ENCODE measurements at regions not wholly inside any gene's neighbourhood (a gene's known extent, or its start where the extent isn't known, plus 50 kb on each side); places are given as distances from the start of the nearest gene placed in this dataset.

DNA sequence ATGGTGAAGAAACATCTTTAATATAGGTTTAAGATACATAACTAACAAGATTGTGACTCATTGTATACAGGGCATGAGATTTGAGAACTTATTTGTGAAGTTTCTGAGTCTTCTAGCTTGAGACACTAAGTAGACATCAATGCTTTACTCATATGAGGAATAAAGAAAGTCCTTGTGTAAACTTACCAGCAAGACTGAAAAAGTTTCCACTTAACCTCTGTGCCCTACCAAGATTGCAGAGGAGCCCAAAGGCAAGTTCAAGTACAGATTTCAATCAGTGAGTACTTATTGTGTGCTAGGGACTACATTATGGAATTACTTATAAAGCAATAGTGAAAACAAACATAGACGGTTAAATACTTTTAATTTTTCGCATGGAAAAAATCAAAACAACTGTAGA, 1041.2 kb upstream of the CELF4 start:
- no peak for DNase-seq (ENCODE audit: low read depth in 6 of 9, low spot score in 9 of 9)
- H3K27me3 ChIP-seq (ENCODE audit: control insufficient read depth in 2 of 2, insufficient read depth in 1 of 2, low read length in 1 of 2): no peaks in the 10 kb centered on the region
- H3K9me3 ChIP-seq (ENCODE audit: control insufficient read depth in 2 of 2, insufficient read depth in 1 of 2, low read length in 1 of 2): no peaks in the 10 kb centered on the region
- no peaks in the 10 kb centered on the region for H3K4me1 ChIP-seq (ENCODE audit: control insufficient read depth in 2 of 2, insufficient read depth in 2 of 2, low read length in 2 of 2)
- H3K4me3 ChIP-seq (ENCODE audit: low read length in 2 of 2): no peak overlapping the region
- no peaks in the 10 kb centered on the region for H3K36me3 ChIP-seq (ENCODE audit: control insufficient read depth in 2 of 2, insufficient read depth in 2 of 2, low read length in 1 of 2)
- H3K27ac ChIP-seq (ENCODE audit: low read depth in 1 of 2, low read length in 1 of 2): no peak overlapping the region
- WGBS: 96% methylated on average over 2 of the region's 2 CpGs

GRCh38 chr18:38602341-38602740, 1036.7 kb upstream of the CELF4 start:
- no peaks in the 10 kb centered on the region for H3K36me3 ChIP-seq (ENCODE audit: control insufficient read depth in 2 of 2, insufficient read depth in 2 of 2, low read length in 1 of 2)
- no peak overlapping the region for H3K27ac ChIP-seq (ENCODE audit: low read depth in 1 of 2, low read length in 1 of 2)
- peak in 1 of 9 donors; percentile 3 for DNase-seq (ENCODE audit: low read depth in 6 of 9, low spot score in 9 of 9)
- H3K4me3 ChIP-seq (ENCODE audit: low read length in 2 of 2): no peak overlapping the region
- no peaks in the 10 kb centered on the region for H3K9me3 ChIP-seq (ENCODE audit: control insufficient read depth in 2 of 2, insufficient read depth in 1 of 2, low read length in 1 of 2)
- H3K4me1 ChIP-seq (ENCODE audit: control insufficient read depth in 2 of 2, insufficient read depth in 2 of 2, low read length in 2 of 2): no peaks in the 10 kb centered on the region
- no peaks in the 10 kb centered on the region for H3K27me3 ChIP-seq (ENCODE audit: control insufficient read depth in 2 of 2, insufficient read depth in 1 of 2, low read length in 1 of 2)

GRCh38 chr18:38587571-38587970, 1022.0 kb upstream of the CELF4 start:
- Histone ChIP-seq H3K36me3 (ENCODE audit: control insufficient read depth in 2 of 2, insufficient read depth in 2 of 2, low read length in 1 of 2) (no peaks in the 10 kb centered on the region), H3K4me3 (ENCODE audit: low read length in 2 of 2) (no peak overlapping the region), H3K27ac (ENCODE audit: low read depth in 1 of 2, low read length in 1 of 2) (no peak overlapping the region), H3K4me1 (ENCODE audit: control insufficient read depth in 2 of 2, insufficient read depth in 2 of 2, low read length in 2 of 2) (no peaks in the 10 kb centered on the region), H3K9me3 (ENCODE audit: control insufficient read depth in 2 of 2, insufficient read depth in 1 of 2, low read length in 1 of 2) (no peaks in the 10 kb centered on the region), H3K27me3 (ENCODE audit: control insufficient read depth in 2 of 2, insufficient read depth in 1 of 2, low read length in 1 of 2) (no peaks in the 10 kb centered on the region)
- no peak for DNase-seq (ENCODE audit: low read depth in 6 of 9, low spot score in 9 of 9)
- 97% methylated on average over 1 of the region's 1 CpG for WGBS

DNA sequence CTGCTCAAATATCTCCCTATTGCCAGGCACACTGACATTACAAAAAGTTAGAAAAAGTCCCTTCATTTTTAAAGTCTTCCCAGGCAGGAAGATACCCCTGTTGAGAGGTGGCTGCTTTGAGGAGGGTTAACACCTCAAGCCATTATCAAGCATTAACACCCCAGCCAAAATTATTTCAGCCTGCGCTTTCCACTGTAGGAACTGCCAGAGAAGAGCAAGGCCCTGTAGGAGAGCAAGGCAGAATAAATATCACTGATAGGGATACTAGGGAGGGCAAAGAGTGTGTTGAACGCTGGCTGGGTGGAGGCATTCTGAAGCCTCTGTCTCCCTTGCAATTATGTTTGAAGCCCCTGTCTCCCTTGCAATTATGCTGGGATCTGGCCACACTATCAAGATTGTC, 1020.7 kb upstream of the CELF4 start:
- Histone ChIP-seq H3K9me3 (ENCODE audit: control insufficient read depth in 2 of 2, insufficient read depth in 1 of 2, low read length in 1 of 2) (no peaks in the 10 kb centered on the region), H3K4me3 (ENCODE audit: low read length in 2 of 2) (no peak overlapping the region), H3K27me3 (ENCODE audit: control insufficient read depth in 2 of 2, insufficient read depth in 1 of 2, low read length in 1 of 2) (no peaks in the 10 kb centered on the region), H3K4me1 (ENCODE audit: control insufficient read depth in 2 of 2, insufficient read depth in 2 of 2, low read length in 2 of 2) (no peaks in the 10 kb centered on the region), H3K36me3 (ENCODE audit: control insufficient read depth in 2 of 2, insufficient read depth in 2 of 2, low read length in 1 of 2) (no peaks in the 10 kb centered on the region), H3K27ac (ENCODE audit: low read depth in 1 of 2, low read length in 1 of 2) (no peak overlapping the region)
- 98% methylated on average over 2 of the region's 2 CpGs for WGBS
- no peak for DNase-seq (ENCODE audit: low read depth in 6 of 9, low spot score in 9 of 9)

GRCh38 chr18:38579764-38580163, 1014.2 kb upstream of the CELF4 start:
- 93% methylated on average over 1 of the region's 1 CpG for WGBS
- H3K27me3 ChIP-seq (ENCODE audit: control insufficient read depth in 2 of 2, insufficient read depth in 1 of 2, low read length in 1 of 2): no peaks in the 10 kb centered on the region
- H3K4me3 ChIP-seq (ENCODE audit: low read length in 2 of 2): no peak overlapping the region
- H3K9me3 ChIP-seq (ENCODE audit: control insufficient read depth in 2 of 2, insufficient read depth in 1 of 2, low read length in 1 of 2): no peaks in the 10 kb centered on the region
- no peak overlapping the region for H3K27ac ChIP-seq (ENCODE audit: low read depth in 1 of 2, low read length in 1 of 2)
- H3K36me3 ChIP-seq (ENCODE audit: control insufficient read depth in 2 of 2, insufficient read depth in 2 of 2, low read length in 1 of 2): no peaks in the 10 kb centered on the region
- peaks cover 14 to 19% of the 10 kb centered on the region in 2 donors for H3K4me1 ChIP-seq (ENCODE audit: control insufficient read depth in 2 of 2, insufficient read depth in 2 of 2, low read length in 2 of 2)
- no peak for DNase-seq (ENCODE audit: low read depth in 6 of 9, low spot score in 9 of 9)

- Histone ChIP-seq H3K36me3 (ENCODE audit: control insufficient read depth in 2 of 2, insufficient read depth in 2 of 2, low read length in 1 of 2) (no peaks in the 10 kb centered on the region), H3K4me1 (ENCODE audit: control insufficient read depth in 2 of 2, insufficient read depth in 2 of 2, low read length in 2 of 2) (peaks cover 14 to 19% of the 10 kb centered on the region in 2 donors), H3K27ac (ENCODE audit: low read depth in 1 of 2, low read length in 1 of 2) (peak overlapping the region in 1 of 2 donors; percentile 50), H3K4me3 (ENCODE audit: low read length in 2 of 2) (no peak overlapping the region), H3K9me3 (ENCODE audit: control insufficient read depth in 2 of 2, insufficient read depth in 1 of 2, low read length in 1 of 2) (no peaks in the 10 kb centered on the region), H3K27me3 (ENCODE audit: control insufficient read depth in 2 of 2, insufficient read depth in 1 of 2, low read length in 1 of 2) (no peaks in the 10 kb centered on the region)
- peak in 8 of 9 donors; percentile 20 to 85 (median 58) for DNase-seq (ENCODE audit: low read depth in 6 of 9, low spot score in 9 of 9)
- 63% methylated on average over 4 of the region's 4 CpGs for WGBS
Measured at GRCh38 chr18:38576916-38577315, 1011.3 kb upstream of the CELF4 start.

GRCh38 chr18:38576349-38576748, 1010.8 kb upstream of the CELF4 start:
- H3K4me1 ChIP-seq (ENCODE audit: control insufficient read depth in 2 of 2, insufficient read depth in 2 of 2, low read length in 2 of 2): peaks cover 14 to 19% of the 10 kb centered on the region in 2 donors
- H3K4me3 ChIP-seq (ENCODE audit: low read length in 2 of 2): no peak overlapping the region
- peak in 4 of 9 donors; percentile 17 to 54 (median 24) for DNase-seq (ENCODE audit: low read depth in 6 of 9, low spot score in 9 of 9)
- no peaks in the 10 kb centered on the region for H3K27me3 ChIP-seq (ENCODE audit: control insufficient read depth in 2 of 2, insufficient read depth in 1 of 2, low read length in 1 of 2)
- H3K36me3 ChIP-seq (ENCODE audit: control insufficient read depth in 2 of 2, insufficient read depth in 2 of 2, low read length in 1 of 2): no peaks in the 10 kb centered on the region
- H3K27ac ChIP-seq (ENCODE audit: low read depth in 1 of 2, low read length in 1 of 2): peak overlapping the region in 1 of 2 donors; percentile 50
- H3K9me3 ChIP-seq (ENCODE audit: control insufficient read depth in 2 of 2, insufficient read depth in 1 of 2, low read length in 1 of 2): no peaks in the 10 kb centered on the region
- WGBS: 69% methylated on average over 1 of the region's 1 CpG

GRCh38 chr18:38575648-38576047, 1010.0 kb upstream of the CELF4 start:
- Histone ChIP-seq H3K36me3 (ENCODE audit: control insufficient read depth in 2 of 2, insufficient read depth in 2 of 2, low read length in 1 of 2) (no peaks in the 10 kb centered on the region), H3K9me3 (ENCODE audit: control insufficient read depth in 2 of 2, insufficient read depth in 1 of 2, low read length in 1 of 2) (no peaks in the 10 kb centered on the region), H3K27ac (ENCODE audit: low read depth in 1 of 2, low read length in 1 of 2) (peak overlapping the region in 1 of 2 donors; percentile 61), H3K4me1 (ENCODE audit: control insufficient read depth in 2 of 2, insufficient read depth in 2 of 2, low read length in 2 of 2) (peaks cover 14 to 19% of the 10 kb centered on the region in 2 donors), H3K4me3 (ENCODE audit: low read length in 2 of 2) (no peak overlapping the region), H3K27me3 (ENCODE audit: control insufficient read depth in 2 of 2, insufficient read depth in 1 of 2, low read length in 1 of 2) (no peaks in the 10 kb centered on the region)
- 89% methylated on average over 2 of the region's 2 CpGs for WGBS
- peak; percentile 44 to 90 (median 74) for DNase-seq (ENCODE audit: low read depth in 6 of 9, low spot score in 9 of 9)

GRCh38 chr18:38575023-38575422, 1009.4 kb upstream of the CELF4 start:
- no peaks in the 10 kb centered on the region for H3K9me3 ChIP-seq (ENCODE audit: control insufficient read depth in 2 of 2, insufficient read depth in 1 of 2, low read length in 1 of 2)
- H3K36me3 ChIP-seq (ENCODE audit: control insufficient read depth in 2 of 2, insufficient read depth in 2 of 2, low read length in 1 of 2): no peaks in the 10 kb centered on the region
- H3K4me1 ChIP-seq (ENCODE audit: control insufficient read depth in 2 of 2, insufficient read depth in 2 of 2, low read length in 2 of 2): peaks cover 14 to 19% of the 10 kb centered on the region in 2 donors
- no peak overlapping the region for H3K4me3 ChIP-seq (ENCODE audit: low read length in 2 of 2)
- no peak for DNase-seq (ENCODE audit: low read depth in 6 of 9, low spot score in 9 of 9)
- WGBS: 96% methylated on average over 6 of the region's 6 CpGs
- H3K27ac ChIP-seq (ENCODE audit: low read depth in 1 of 2, low read length in 1 of 2): no peak overlapping the region
- no peaks in the 10 kb centered on the region for H3K27me3 ChIP-seq (ENCODE audit: control insufficient read depth in 2 of 2, insufficient read depth in 1 of 2, low read length in 1 of 2)

All from thymus (tissue), 11 donors.